Karpas-422 (cell line): ENCODE measurements at regions not wholly inside any gene's neighbourhood (a gene's known extent, or its start where the extent isn't known, plus 50 kb on each side); places are given as distances from the start of the nearest gene placed in this dataset.

Experiments used
- DNase-seq: peaks from one replicate; pipeline ENCODE4 v3.0.0-alpha.2; 2015
- H2AFZ ChIP-seq: fragments of 200-600 bp; sonication (generic); 2 replicates; pipeline ENCODE4 v1.6.1; 2014; ENCODE audit warnings: antibody characterized with exemption, low read length, mixed read lengths
- H3K27ac ChIP-seq: fragments of 200-600 bp; sonication (generic); 2 replicates; pipeline ENCODE4 v1.5.1; 2014; ENCODE audit warnings: mild to moderate bottlenecking, low read length, moderate library complexity
- H3K27me3 ChIP-seq: fragments of 200-600 bp; sonication (generic); 2 replicates; pipeline ENCODE4 v1.6.1; 2014; ENCODE audit warnings: low read length, mixed read lengths
- H3K36me3 ChIP-seq: fragments of 200-600 bp; sonication (generic); 2 replicates; pipeline ENCODE4 v1.6.1; 2014; ENCODE audit warnings: low read length, mixed read lengths; ENCODE audit not compliant: insufficient read depth
- H3K4me1 ChIP-seq: fragments of 200-600 bp; sonication (generic); 2 replicates; pipeline ENCODE4 v1.6.1; 2014; ENCODE audit warnings: mild to moderate bottlenecking, low read length, mixed read lengths
- H3K4me2 ChIP-seq: fragments of 200-600 bp; sonication (generic); 2 replicates; pipeline ENCODE4 v1.6.1; 2014; ENCODE audit warnings: low read length, low read depth, mild to moderate bottlenecking; ENCODE audit not compliant: poor library complexity, severe bottlenecking
- H3K4me3 ChIP-seq: fragments of 200-600 bp; sonication (generic); 2 replicates; pipeline ENCODE4 v1.5.1; 2014; ENCODE audit warnings: mild to moderate bottlenecking, antibody characterized with exemption, low read length, mixed read lengths
- H3K79me2 ChIP-seq: fragments of 200-600 bp; sonication (generic); 2 replicates; pipeline ENCODE4 v1.6.1; 2014; ENCODE audit warnings: mild to moderate bottlenecking, low read length, mixed read lengths
- H3K9ac ChIP-seq: fragments of 200-600 bp; sonication (generic); 2 replicates; pipeline ENCODE4 v1.6.0; 2014; ENCODE audit warnings: low read length
- H3K9me2 ChIP-seq: fragments of 200-600 bp; sonication (generic), shearing (Covaris generic); replicated peaks from 2 replicates; pipeline ENCODE4 v1.6.0; 2014; ENCODE audit warnings: mild to moderate bottlenecking, low read length, moderate library complexity; ENCODE audit not compliant: insufficient read depth
- H3K9me3 ChIP-seq: fragments of 300-700, 200-600 bp; sonication (generic); 2 replicates; pipeline ENCODE4 v1.6.1; 2014; ENCODE audit warnings: low read length, mixed read lengths
- H4K20me1 ChIP-seq: fragments of 200-600 bp; sonication (generic); 2 replicates; pipeline ENCODE4 v1.6.1; 2014; ENCODE audit warnings: mild to moderate bottlenecking, antibody characterized with exemption, low read length, low read depth; ENCODE audit not compliant: insufficient read depth

DNA sequence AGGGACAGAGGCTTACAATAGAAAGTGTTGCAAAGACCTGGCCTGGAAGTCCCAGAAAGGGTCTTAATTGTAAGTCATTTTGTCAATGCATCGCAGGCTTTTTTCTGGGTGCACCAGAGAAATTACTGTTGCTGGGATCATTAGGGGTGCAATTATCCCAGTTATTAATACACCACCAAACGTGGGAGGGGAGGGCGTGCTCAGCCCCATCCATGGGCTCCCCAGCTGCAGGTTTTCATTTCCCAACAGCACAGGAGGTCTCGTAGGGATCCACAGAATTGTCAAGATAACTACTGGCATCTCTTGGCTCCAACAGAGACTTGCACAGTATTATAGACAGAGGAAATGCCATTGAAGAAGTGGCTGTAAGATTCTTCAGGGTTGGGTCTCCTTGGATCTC, 69.6 kb upstream of the FZD7 start:
- H3K9me3 ChIP-seq: no peaks in the 10 kb centered on the region
- no peaks in the 10 kb centered on the region for H3K27me3 ChIP-seq
- H3K4me2 ChIP-seq: no peak overlapping the region
- no peaks in the 10 kb centered on the region for H3K36me3 ChIP-seq
- H2AFZ ChIP-seq: no peak overlapping the region
- peaks cover 50% of the 10 kb centered on the region for H3K4me1 ChIP-seq
- H3K9me2 ChIP-seq: no peaks in the 10 kb centered on the region
- no peak overlapping the region for H3K9ac ChIP-seq
- H3K27ac ChIP-seq: no peak overlapping the region
- no peak overlapping the region for H3K4me3 ChIP-seq
- H3K79me2 ChIP-seq: no peaks in the 10 kb centered on the region
- no peak for DNase-seq
- no peaks in the 10 kb centered on the region for H4K20me1 ChIP-seq

DNA sequence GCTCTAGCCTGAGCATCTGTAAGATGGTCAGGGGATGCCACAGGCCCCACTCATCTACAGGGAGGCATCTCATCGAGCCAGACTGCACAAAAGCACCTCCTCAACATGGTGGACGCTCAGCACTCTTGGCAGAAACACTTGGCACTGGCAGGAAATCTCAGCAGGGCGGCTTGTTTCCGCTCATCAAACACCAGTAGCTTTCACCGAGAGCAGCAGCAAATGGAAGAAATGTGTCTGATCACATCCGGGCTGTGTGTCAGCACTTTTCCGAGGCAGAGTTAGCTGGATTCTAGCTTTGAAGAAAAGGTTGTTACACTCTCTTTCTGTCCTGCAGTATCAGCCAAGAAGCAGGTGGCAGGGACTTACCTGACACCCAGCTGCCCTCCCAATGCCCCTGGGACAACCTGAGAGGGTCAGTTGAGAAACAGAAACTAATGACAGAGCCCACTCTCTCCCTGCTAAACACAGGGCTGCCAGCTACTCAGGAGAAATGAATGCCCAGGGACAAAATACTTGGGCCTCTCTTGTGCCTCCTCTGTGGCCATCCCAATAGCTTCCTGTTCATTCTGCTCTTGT, 68.9 kb upstream of the FZD7 start:
- peaks cover 43% of the 10 kb centered on the region for H3K4me1 ChIP-seq
- H3K36me3 ChIP-seq: no peaks in the 10 kb centered on the region
- no peaks in the 10 kb centered on the region for H4K20me1 ChIP-seq
- H2AFZ ChIP-seq: no peak overlapping the region
- DNase-seq: no peak
- no peaks in the 10 kb centered on the region for H3K79me2 ChIP-seq
- H3K27ac ChIP-seq: no peak overlapping the region
- no peak overlapping the region for H3K4me3 ChIP-seq
- no peak overlapping the region for H3K4me2 ChIP-seq
- H3K9me3 ChIP-seq: no peaks in the 10 kb centered on the region
- no peaks in the 10 kb centered on the region for H3K27me3 ChIP-seq
- no peak overlapping the region for H3K9ac ChIP-seq
- no peaks in the 10 kb centered on the region for H3K9me2 ChIP-seq

DNA sequence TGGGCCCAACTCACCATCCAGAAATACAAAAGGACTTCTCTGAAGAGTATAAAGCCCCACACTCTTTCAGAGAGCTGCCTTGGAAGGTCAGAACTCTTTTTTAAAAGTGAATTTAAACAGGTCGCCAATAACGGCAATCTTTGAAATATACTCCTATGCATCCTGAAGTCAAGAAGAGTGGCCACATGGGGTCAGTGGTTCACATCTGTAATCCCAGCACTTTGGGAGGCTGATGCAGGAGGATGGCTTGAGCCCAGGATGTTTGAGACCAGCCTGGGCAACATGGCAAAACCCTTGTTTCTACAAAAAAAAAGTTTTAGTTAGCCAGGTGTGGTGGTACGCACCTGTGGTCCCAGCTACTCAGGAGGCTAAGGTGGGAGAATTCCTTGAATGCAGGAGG, 68.1 kb upstream of the FZD7 start:
- no peak overlapping the region for H2AFZ ChIP-seq
- no peaks in the 10 kb centered on the region for H3K79me2 ChIP-seq
- DNase-seq: no peak
- H3K4me2 ChIP-seq: no peak overlapping the region
- peaks cover 35% of the 10 kb centered on the region for H3K4me1 ChIP-seq
- H3K27ac ChIP-seq: no peak overlapping the region
- H3K36me3 ChIP-seq: no peaks in the 10 kb centered on the region
- no peak overlapping the region for H3K9ac ChIP-seq
- H3K9me3 ChIP-seq: no peaks in the 10 kb centered on the region
- H3K9me2 ChIP-seq: no peaks in the 10 kb centered on the region
- H4K20me1 ChIP-seq: no peaks in the 10 kb centered on the region
- H3K27me3 ChIP-seq: no peaks in the 10 kb centered on the region
- H3K4me3 ChIP-seq: no peak overlapping the region

DNA sequence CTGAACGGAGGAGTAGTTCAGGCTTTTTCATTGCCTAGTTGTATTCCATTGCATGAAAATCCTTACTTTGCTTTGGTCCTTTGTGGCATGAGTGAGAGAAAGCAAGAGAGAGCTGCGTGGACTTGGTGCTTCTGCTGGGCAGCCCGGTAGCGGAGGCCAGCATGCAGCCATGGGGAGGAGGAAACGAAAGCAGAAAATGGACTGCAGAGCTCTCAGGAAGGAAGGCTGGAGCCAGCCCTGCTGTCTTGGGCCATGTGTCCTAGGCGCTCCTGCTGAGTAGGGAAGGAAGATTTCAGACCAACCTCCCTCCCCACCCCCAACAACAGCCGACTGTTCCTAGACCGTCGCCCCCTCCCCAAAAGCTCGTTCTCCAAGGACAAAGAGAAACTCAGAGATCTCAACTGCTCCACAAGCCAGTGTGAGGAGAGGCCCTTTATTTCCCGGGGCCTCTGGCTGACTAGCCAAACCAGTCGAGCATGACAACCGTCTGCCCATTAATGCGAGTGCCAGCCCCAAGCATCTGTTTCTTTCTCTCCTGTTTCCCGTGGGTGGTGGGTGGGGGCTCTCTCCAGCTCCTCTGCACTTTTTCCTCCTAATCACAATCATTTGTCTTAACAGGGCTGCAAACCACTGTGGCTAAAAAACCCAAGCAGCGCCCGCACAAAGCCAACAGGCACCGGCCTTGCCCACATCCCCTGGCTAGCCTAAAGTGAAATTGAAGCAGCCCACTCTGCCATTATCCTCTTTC, 66.8 kb upstream of the FZD7 start:
- no peaks in the 10 kb centered on the region for H3K79me2 ChIP-seq
- no peak for DNase-seq
- no peaks in the 10 kb centered on the region for H3K9me2 ChIP-seq
- H3K36me3 ChIP-seq: no peaks in the 10 kb centered on the region
- H3K27me3 ChIP-seq: no peaks in the 10 kb centered on the region
- H3K4me3 ChIP-seq: no peak overlapping the region
- no peak overlapping the region for H3K4me2 ChIP-seq
- H3K9ac ChIP-seq: no peak overlapping the region
- no peaks in the 10 kb centered on the region for H4K20me1 ChIP-seq
- no peaks in the 10 kb centered on the region for H3K9me3 ChIP-seq
- peaks cover 22% of the 10 kb centered on the region for H3K4me1 ChIP-seq
- no peak overlapping the region for H3K27ac ChIP-seq
- no peak overlapping the region for H2AFZ ChIP-seq

DNA sequence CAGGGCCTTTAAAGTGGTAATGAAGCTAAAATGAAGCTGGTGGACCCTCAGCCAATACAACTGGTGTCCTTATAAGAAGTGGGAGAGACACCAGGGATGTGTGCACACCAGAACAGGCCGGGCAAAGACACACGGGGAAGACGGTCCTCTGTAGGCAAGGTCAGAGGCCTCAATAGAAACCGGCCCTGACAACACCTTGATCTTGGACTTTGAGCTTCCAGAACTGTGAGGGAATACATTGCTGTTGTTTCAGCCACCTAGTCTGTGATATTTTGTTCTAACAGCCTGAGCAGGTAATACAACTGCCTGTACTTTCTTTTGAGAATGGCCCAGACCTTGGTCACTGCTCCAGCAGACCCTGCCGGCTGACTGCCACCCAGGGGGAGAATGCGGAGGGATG, 65.6 kb upstream of the FZD7 start:
- no peaks in the 10 kb centered on the region for H3K36me3 ChIP-seq
- no peak overlapping the region for H3K4me2 ChIP-seq
- H3K27ac ChIP-seq: no peak overlapping the region
- no peaks in the 10 kb centered on the region for H3K9me3 ChIP-seq
- H3K4me1 ChIP-seq: peaks cover 11% of the 10 kb centered on the region
- no peaks in the 10 kb centered on the region for H4K20me1 ChIP-seq
- H3K79me2 ChIP-seq: no peaks in the 10 kb centered on the region
- H3K9me2 ChIP-seq: no peaks in the 10 kb centered on the region
- H3K9ac ChIP-seq: no peak overlapping the region
- no peak overlapping the region for H2AFZ ChIP-seq
- no peak for DNase-seq
- H3K27me3 ChIP-seq: no peaks in the 10 kb centered on the region
- no peak overlapping the region for H3K4me3 ChIP-seq

DNA sequence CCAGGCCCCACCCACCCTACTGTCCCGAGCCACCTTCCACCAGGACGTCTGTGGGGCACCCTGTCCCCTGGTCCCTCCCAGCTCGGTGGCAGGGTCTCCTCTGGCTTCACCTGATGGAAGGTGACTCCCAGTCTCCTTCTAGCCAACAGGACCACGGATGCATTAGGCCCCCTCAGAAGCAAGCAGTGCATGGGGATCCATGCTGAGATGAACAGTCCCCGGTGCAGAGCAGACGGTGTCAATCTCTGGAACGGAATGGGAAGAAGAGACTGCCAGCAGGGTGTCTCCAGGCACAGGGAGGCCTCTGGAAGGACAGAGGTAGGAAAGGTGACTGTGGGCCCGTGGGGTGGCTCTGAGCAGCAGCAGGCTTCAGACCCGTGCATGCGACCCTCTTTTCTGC, 65.2 kb upstream of the FZD7 start:
- no peaks in the 10 kb centered on the region for H3K9me3 ChIP-seq
- peaks cover 11% of the 10 kb centered on the region for H3K4me1 ChIP-seq
- DNase-seq: no peak
- H2AFZ ChIP-seq: no peak overlapping the region
- H3K4me3 ChIP-seq: no peak overlapping the region
- H3K27me3 ChIP-seq: no peaks in the 10 kb centered on the region
- no peaks in the 10 kb centered on the region for H3K36me3 ChIP-seq
- H3K9me2 ChIP-seq: no peaks in the 10 kb centered on the region
- no peak overlapping the region for H3K4me2 ChIP-seq
- no peak overlapping the region for H3K9ac ChIP-seq
- no peaks in the 10 kb centered on the region for H4K20me1 ChIP-seq
- H3K79me2 ChIP-seq: no peaks in the 10 kb centered on the region
- no peak overlapping the region for H3K27ac ChIP-seq

DNA sequence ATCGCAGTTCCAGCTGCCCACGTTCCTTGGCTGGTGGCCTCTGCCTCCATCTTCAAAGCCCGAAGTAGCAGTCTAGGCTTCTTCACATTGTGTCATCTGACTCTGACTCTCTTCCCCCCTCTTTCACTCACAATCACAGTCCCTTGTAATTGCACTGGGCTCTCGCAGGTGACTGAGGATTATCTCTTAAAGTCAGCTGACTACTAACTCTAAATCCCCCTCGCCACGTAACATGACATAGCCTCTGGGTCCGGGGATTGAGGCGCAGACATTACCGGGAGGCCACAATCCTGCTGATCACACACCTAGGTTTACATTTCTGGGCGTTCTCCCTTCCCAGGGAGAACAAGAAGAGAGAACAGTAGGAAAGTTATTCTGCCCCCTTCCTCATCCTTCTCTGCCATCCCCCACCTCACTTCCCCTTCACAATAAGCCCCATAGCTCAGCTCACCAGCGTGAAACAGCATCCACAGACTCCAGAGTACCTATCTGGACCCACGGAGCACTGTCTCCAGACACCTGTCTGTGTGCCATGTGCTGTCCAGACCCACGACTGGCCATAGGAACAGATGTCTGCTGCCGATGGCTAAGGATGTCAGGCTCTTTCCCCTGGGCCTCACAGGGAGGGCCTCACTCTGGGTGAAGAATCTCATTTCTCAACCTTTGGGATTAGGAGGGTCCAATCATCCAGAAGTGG, 64.3 kb upstream of the FZD7 start:
- Histone ChIP-seq H3K27me3 (no peaks in the 10 kb centered on the region), H3K36me3 (no peaks in the 10 kb centered on the region), H3K79me2 (no peaks in the 10 kb centered on the region), H3K9me3 (no peaks in the 10 kb centered on the region), H3K27ac (no peak overlapping the region), H3K9ac (no peak overlapping the region), H3K4me3 (no peak overlapping the region), H3K4me1 (peaks cover 11% of the 10 kb centered on the region), H2AFZ (no peak overlapping the region), H3K4me2 (no peak overlapping the region), H3K9me2 (no peaks in the 10 kb centered on the region), H4K20me1 (no peaks in the 10 kb centered on the region)
- no peak for DNase-seq

DNA sequence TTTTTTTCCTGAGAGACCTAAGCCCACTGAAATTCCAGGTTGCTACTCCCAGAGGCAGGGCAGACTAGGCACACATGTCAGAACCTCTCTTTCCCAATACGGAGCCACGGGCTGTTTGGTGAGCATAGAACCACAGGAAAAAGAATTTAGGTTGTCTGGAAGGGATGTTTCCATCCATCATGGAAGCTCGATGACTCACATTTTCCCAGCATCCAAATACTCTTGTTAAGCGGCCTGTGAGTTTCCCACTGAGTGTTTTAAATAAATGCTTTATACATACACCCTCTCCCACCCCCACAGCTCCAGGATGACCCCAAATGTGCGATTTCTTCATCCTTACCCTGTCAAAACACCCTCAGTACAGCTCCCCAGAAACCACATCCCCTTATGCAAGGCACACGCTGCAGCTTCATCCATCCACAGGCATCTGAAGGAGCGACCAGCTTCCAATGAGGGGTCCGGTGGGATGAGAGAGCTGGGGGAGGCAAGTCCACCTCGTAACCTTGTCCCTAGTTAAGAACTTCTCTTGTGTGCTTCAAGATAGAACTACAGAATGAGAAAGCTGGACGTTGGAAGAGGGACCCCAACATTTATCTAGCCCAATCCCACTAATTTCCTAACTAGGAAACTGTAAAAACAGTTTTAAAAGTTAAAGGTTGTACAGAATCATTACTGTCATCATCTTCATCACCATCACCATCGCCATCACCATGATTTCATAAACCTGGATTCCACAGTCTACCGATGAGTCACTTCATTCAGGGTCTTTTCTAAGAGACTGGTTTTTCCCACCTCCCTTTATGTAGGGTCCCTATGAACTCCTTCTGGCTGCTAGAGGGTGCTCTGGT, 63.5 kb upstream of the FZD7 start:
- Histone ChIP-seq H3K27me3 (no peaks in the 10 kb centered on the region), H3K9me2 (no peaks in the 10 kb centered on the region), H2AFZ (no peak overlapping the region), H3K9ac (no peak overlapping the region), H3K79me2 (no peaks in the 10 kb centered on the region), H3K4me3 (no peak overlapping the region), H3K4me1 (peaks cover 3% of the 10 kb centered on the region; the same call in 1 of the 2 replicates), H3K9me3 (no peaks in the 10 kb centered on the region), H3K27ac (no peak overlapping the region), H4K20me1 (no peaks in the 10 kb centered on the region), H3K4me2 (no peak overlapping the region), H3K36me3 (no peaks in the 10 kb centered on the region)
- DNase-seq: no peak
